A549 (cell line): ENCODE measurements at regions not wholly inside any gene's neighbourhood (a gene's known extent, or its start where the extent isn't known, plus 50 kb on each side); places are given as distances from the start of the nearest gene placed in this dataset.
"Not testable (repeated sequence)": the region's sequence is repeated elsewhere in the genome, so short reads cannot be mapped to it uniquely, and the experiment has no call there.

Experiments used
- ATAC-seq, 2 experiments: fragments of 200-7000 bp in 1 of 2; fragments of >200 bp in 1 of 2; cut with Nextera tagmentation in 1 of 2; cut with Tn5 transposase in 1 of 2; 3 replicates each; pipeline versions ENCODE4 v1.8.0 to v1.9.1; 2018 to 2020; ENCODE audit warnings: mild to moderate bottlenecking in 1 of 2, moderate library complexity in 1 of 2
- CTCF ChIA-PET: fragments of 300-600 bp; sonication (Branson Sonifier 250); formaldehyde crosslinking; extraction: SDS; loops from one replicate; lab custom pipeline; 2021; ENCODE audit warnings: antibody characterized with exemption, inconsistent platforms; lab: Yijun Ruan, JAX
- POLR2A ChIA-PET: fragments of 350-600 bp; formaldehyde crosslinking; extraction: SDS; loops from one replicate; lab custom pipeline; 2021; ENCODE audit warnings: antibody characterized with exemption, inconsistent platforms; lab: Yijun Ruan, JAX
- DNase-seq, 2 experiments: peaks; one replicate each; pipeline versions ENCODE4 v3.0.0 to v3.0.0-alpha.2; 2011 to 2016; ENCODE audit warnings: low read depth in 1 of 2, low spot score in 1 of 2
- FAIRE-seq: peaks from 2 replicates; lab custom pipeline; 2011; peaks lifted over from hg19 to GRCh38; lab: Jason Lieb, UNC
- H3K27ac ChIP-seq, 2 experiments: fragments of >200 bp; sonication (Bioruptor Twin); formaldehyde crosslinking; 3 replicates each; pipeline ENCODE4 v1.5.1; 2016 to 2017
- H3K4me1 ChIP-seq: fragments of >200 bp; sonication (Bioruptor Twin); formaldehyde crosslinking; 3 replicates; pipeline ENCODE4 v1.6.1; 2016
- H3K4me2 ChIP-seq: fragments of >200 bp; sonication (Bioruptor Twin); formaldehyde crosslinking; 3 replicates; pipeline ENCODE4 v1.6.1; 2016
- H3K4me3 ChIP-seq: fragments of >200 bp; sonication (Bioruptor Twin); formaldehyde crosslinking; 3 replicates; pipeline ENCODE4 v1.5.1; 2016
- H3K9me3 ChIP-seq: fragments of >200 bp; sonication (Bioruptor Twin); formaldehyde crosslinking; 3 replicates; pipeline ENCODE4 v1.6.1; 2016
- CBX8 ChIP-seq: fragments of 200-600 bp; sonication (generic); IDR thresholded peaks from 2 replicates; pipeline ENCODE4 v1.6.1; 2016
- CHD2 ChIP-seq: fragments of 150-350 bp; IDR thresholded peaks from 2 replicates; pipeline ENCODE4 v1.6.1; 2014; ENCODE audit warnings: low read length; ENCODE audit not compliant: partially characterized antibody
- CHD4 ChIP-seq: fragments of 200-600 bp; sonication (generic); IDR thresholded peaks from 2 replicates; pipeline ENCODE4 v1.6.1; 2016; ENCODE audit warnings: antibody characterized with exemption, mild to moderate bottlenecking, borderline replicate concordance
- ESRRA ChIP-seq: fragments of 150-350 bp; IDR thresholded peaks from 2 replicates; pipeline ENCODE4 v1.6.1; 2014; ENCODE audit warnings: mild to moderate bottlenecking, low read length, borderline replicate concordance
- FOSB ChIP-seq: fragments of 250-450 bp; sonication (Bioruptor Pico); IDR thresholded peaks from 2 replicates; pipeline ENCODE4 v1.5.0; 2020; ENCODE audit warnings: mild to moderate bottlenecking, moderate library complexity
- FOSL2 ChIP-seq, 2 experiments: fragments of 450-650 bp in 1 of 2; fragments of >200 bp in 1 of 2; sonication (Bioruptor Twin) in 1 of 2; formaldehyde crosslinking; IDR thresholded peaks; 2 replicates each; pipeline versions ENCODE4 v1.5.0 to v1.6.1; 2016 to 2020; ENCODE audit warnings: mild to moderate bottlenecking in 1 of 2, moderate library complexity in 1 of 2
- HDAC2 ChIP-seq: fragments of 200-600 bp; sonication (generic); IDR thresholded peaks from 2 replicates; pipeline ENCODE4 v1.6.1; 2016
- HEYL ChIP-seq: fragments of 250-450 bp; sonication (Bioruptor Pico); IDR thresholded peaks from 2 replicates; pipeline ENCODE4 v1.8.0; 2021; ENCODE audit warnings: mild to moderate bottlenecking, moderate library complexity
- JUNB ChIP-seq: fragments of >200 bp; sonication (Bioruptor Twin); formaldehyde crosslinking; IDR thresholded peaks from 2 replicates; pipeline ENCODE4 v1.6.1; 2016
- MAZ ChIP-seq: fragments of 150-350 bp; IDR thresholded peaks from 2 replicates; pipeline ENCODE4 v1.6.1; 2014; ENCODE audit warnings: antibody characterized with exemption, low read depth, low read length, borderline replicate concordance
- NFE2L2 ChIP-seq: fragments of 150-350 bp; conservative IDR thresholded peaks from 2 replicates; pipeline ENCODE4 v1.6.1; 2014; ENCODE audit warnings: low read length
- NPAS2 ChIP-seq: fragments of 250-450 bp; sonication (Bioruptor Pico); IDR thresholded peaks from 2 replicates; pipeline ENCODE4 v1.8.0; 2022; ENCODE audit warnings: mild to moderate bottlenecking, moderate library complexity, borderline replicate concordance
- POLR2A ChIP-seq: IDR thresholded peaks from 2 replicates; pipeline ENCODE4 v1.6.1; 2012; ENCODE audit warnings: mild to moderate bottlenecking, low read length
- RAD21 ChIP-seq, 2 experiments: fragments of >200 bp in 1 of 2; sonication (Bioruptor Twin) in 1 of 2; formaldehyde crosslinking in 1 of 2; IDR thresholded peaks in 1 of 2; conservative IDR thresholded peaks in 1 of 2; 2 replicates in 1 of 2; 3 replicates in 1 of 2; pipeline ENCODE4 v1.6.1; 2012 to 2018; ENCODE audit warnings: inconsistent platforms in 1 of 2
- SMC3 ChIP-seq: fragments of >200 bp; sonication (Bioruptor Twin); formaldehyde crosslinking; IDR thresholded peaks from 3 replicates; pipeline ENCODE4 v1.6.1; 2018; ENCODE audit warnings: inconsistent platforms
- TFCP2L1 ChIP-seq: fragments of 250-450 bp; sonication (Bioruptor Pico); IDR thresholded peaks from 2 replicates; pipeline ENCODE4 v1.5.0; 2021; ENCODE audit warnings: mild to moderate bottlenecking
- ZC3H11A ChIP-seq: fragments of 450-650 bp; IDR thresholded peaks from 2 replicates; pipeline ENCODE4 v1.6.1; 2014; ENCODE audit warnings: antibody characterized with exemption, mild to moderate bottlenecking
- WGBS: methylation state at CpG from one replicate; pipeline ENCODE4 v1.1.6; 2017; ENCODE audit errors: missing lambda C conversion rate; 5-methylcytosine and 5-hydroxymethylcytosine counted together
- TF ChIP-seq, protein P1 (sequence below): fragments of 200-600 bp; sonication (generic); IDR thresholded peaks from 2 replicates; pipeline ENCODE4 v1.6.1; 2016; ENCODE audit warnings: antibody characterized with exemption, mild to moderate bottlenecking, moderate library complexity

- ChIA-PET POLR2A (no interaction called here), CTCF (interaction anchor here (0.7 kb wide), 1 partner anchor 295 kb away, joined by 3 read pairs; no protein-coding TSS in a partner anchor)
- H3K4me1 ChIP-seq: no peaks in the 10 kb centered on the region; the same call in 2 of the 3 replicates
- no peak overlapping the region for H3K27ac ChIP-seq
- no peak for DNase-seq
- ATAC-seq: no peak
- H3K9me3 ChIP-seq: no peaks in the 10 kb centered on the region
- H3K4me2 ChIP-seq: no peak overlapping the region
- 88% methylated on average over 3 of the region's 3 CpGs for WGBS
- H3K4me3 ChIP-seq: no peak overlapping the region
- no peak for TF ChIP-seq CHD4
- TF ChIP-seq NPAS2 (CRISPR knock-in tag): no peak
- TF ChIP-seq MAZ: no peak
- FAIRE-seq: no peak
Observed at GRCh38 chr18:59075923-59076322, 63.8 kb upstream of the SEC11C start.

- FAIRE-seq (no peak), ATAC-seq (no peak)
Observed at GRCh38 chr18:59079264-59079663, 60.4 kb upstream of the SEC11C start.

DNA sequence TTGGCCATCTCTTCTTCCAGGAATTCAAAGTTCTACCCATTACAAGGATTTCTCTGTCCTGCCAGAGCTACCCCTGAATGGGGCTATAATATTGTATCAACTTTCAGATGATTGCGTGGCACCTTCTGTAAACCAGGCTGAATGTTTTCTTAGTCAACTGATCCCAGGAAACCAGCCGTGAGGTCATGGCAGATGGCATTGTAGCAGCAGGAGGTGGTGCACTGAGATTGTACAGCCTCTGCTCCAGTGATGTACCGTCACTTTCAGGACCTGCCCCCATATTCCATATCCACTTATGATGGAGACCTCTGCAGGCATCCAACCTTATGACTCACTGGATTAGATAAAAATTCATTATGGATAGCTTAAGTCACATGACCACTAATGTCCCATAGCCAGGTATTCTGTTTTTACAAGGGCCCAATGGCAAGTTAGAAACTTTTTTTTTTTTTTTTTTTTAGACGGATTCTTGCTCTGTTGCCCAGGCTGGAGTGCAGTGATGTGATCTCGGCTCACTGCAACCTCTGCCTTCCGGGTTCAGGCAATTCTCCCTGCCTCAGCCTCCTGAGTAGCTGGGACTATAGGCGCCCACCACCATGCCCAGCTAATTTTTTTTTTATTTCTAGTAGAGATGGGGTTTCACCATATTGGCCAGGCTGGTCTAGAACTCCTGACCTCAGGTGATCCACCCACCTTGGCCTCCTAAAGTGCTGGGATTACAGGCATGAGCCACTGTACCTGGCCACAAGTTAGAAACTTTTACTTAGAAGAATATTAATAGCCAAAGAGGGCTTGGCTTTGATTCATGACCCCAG lies 59.8 kb upstream of the SEC11C start:
- ATAC-seq, H3K4me1 ChIP-seq, FAIRE-seq, DNase-seq, H3K27ac ChIP-seq, H3K9me3 ChIP-seq, H3K4me2 ChIP-seq, H3K4me3 ChIP-seq, POLR2A ChIA-PET: not testable (repeated sequence)
- 85% methylated on average over 7 of the region's 7 CpGs for WGBS
- CTCF ChIA-PET: interaction anchor here (0.8 to 8.5 kb wide), 3 partner anchors 9 to 299 kb away, joined by 3 to 52 read pairs (median 4); no protein-coding TSS in a partner anchor

More at GRCh38 chr18:59079264-59079663, 60.4 kb upstream of the SEC11C start:
- no peaks in the 10 kb centered on the region for H3K9me3 ChIP-seq
- TF ChIP-seq JUNB (no peak), HDAC2 (no peak), CHD2 (no peak), FOSB (no peak), NFE2L2 (no peak), SMC3 (no peak), TFCP2L1 (CRISPR knock-in tag) (no peak), ESRRA (no peak), FOSL2 (IDR thresholded peaks at IDR 0.05) (no peak), FOSL2 (CRISPR knock-in tag; IDR thresholded peaks at IDR 0.05) (no peak)
- TF ChIP-seq, protein P1, sequence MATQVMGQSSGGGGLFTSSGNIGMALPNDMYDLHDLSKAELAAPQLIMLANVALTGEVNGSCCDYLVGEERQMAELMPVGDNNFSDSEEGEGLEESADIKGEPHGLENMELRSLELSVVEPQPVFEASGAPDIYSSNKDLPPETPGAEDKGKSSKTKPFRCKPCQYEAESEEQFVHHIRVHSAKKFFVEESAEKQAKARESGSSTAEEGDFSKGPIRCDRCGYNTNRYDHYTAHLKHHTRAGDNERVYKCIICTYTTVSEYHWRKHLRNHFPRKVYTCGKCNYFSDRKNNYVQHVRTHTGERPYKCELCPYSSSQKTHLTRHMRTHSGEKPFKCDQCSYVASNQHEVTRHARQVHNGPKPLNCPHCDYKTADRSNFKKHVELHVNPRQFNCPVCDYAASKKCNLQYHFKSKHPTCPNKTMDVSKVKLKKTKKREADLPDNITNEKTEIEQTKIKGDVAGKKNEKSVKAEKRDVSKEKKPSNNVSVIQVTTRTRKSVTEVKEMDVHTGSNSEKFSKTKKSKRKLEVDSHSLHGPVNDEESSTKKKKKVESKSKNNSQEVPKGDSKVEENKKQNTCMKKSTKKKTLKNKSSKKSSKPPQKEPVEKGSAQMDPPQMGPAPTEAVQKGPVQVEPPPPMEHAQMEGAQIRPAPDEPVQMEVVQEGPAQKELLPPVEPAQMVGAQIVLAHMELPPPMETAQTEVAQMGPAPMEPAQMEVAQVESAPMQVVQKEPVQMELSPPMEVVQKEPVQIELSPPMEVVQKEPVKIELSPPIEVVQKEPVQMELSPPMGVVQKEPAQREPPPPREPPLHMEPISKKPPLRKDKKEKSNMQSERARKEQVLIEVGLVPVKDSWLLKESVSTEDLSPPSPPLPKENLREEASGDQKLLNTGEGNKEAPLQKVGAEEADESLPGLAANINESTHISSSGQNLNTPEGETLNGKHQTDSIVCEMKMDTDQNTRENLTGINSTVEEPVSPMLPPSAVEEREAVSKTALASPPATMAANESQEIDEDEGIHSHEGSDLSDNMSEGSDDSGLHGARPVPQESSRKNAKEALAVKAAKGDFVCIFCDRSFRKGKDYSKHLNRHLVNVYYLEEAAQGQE: no peak
- WGBS: 85% methylated on average over 4 of the region's 4 CpGs
- H3K4me1 ChIP-seq: no peaks in the 10 kb centered on the region
- ChIA-PET CTCF (interaction anchor here (8.5 kb wide), 1 partner anchor 8 kb away, joined by 52 read pairs; no protein-coding TSS in a partner anchor), POLR2A (no interaction called here)
- DNase-seq: no peak
- H3K4me3 ChIP-seq: no peak overlapping the region
- H3K27ac ChIP-seq: no peak overlapping the region
- no peak overlapping the region for H3K4me2 ChIP-seq

DNA sequence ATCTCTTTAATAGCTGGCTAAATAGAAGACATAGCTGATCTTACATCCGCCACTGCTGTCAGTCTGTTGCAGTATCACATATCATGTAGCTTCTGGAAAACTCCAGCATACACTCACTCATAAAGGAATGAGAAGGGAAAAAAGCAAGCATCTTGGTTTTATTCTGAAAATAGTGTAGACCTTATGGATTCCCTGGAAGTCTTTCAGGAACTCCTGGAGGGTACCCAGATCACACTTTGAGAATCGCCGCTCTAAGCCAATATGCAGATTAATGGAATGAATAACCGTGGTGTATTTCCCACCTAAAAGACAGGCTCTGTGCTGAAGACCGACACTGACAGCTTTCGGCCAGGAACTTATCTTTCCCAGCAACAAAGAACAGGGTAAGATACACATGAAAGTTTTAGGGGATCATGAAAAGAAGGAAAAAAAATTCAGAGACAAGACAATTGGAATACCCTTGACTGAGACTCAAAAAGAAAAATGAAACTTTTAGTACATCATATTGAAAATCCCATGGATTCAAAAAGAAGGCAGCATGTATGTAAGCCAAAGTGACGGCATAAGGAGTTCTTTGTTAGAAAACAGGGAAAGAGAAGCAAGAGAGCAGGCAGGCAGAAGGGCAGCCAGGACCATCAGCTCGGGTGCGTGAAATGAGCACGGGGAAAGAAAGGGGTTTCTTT lies 56.4 kb upstream of the SEC11C start:
- no peak for TF ChIP-seq CBX8
- no peak for TF ChIP-seq RAD21 (conservative IDR thresholded peaks at IDR 0.05 in 1 of 2, IDR thresholded peaks at IDR 0.05 in 1 of 2)
- TF ChIP-seq ZC3H11A: no peak
- TF ChIP-seq HEYL (CRISPR knock-in tag): no peak
- TF ChIP-seq POLR2A: no peak
- Histone ChIP-seq H3K27ac (no peak overlapping the region), H3K9me3 (no peaks in the 10 kb centered on the region), H3K4me3 (no peak overlapping the region), H3K4me1 (no peaks in the 10 kb centered on the region; the same call in 2 of the 3 replicates), H3K4me2 (no peak overlapping the region)
- ChIA-PET POLR2A (interaction anchor here (1.0 kb wide), 1 partner anchor 57 kb away, joined by 3 read pairs; no protein-coding TSS in a partner anchor), CTCF (interaction anchor here (0.8 to 8.5 kb wide), 13 partner anchors 8 to 388 kb away, joined by 3 to 52 read pairs (median 3); partner anchors contain the start of gene LMAN1)
- DNase-seq (no peak), ATAC-seq (no peak; a peak in 1 of 6 replicates), FAIRE-seq (no peak)
- 72% methylated on average over 10 of the region's 10 CpGs for WGBS
